NCI-H510A (cell line): ENCODE measurements at regions not wholly inside any gene's neighbourhood (a gene's known extent, or its start where the extent isn't known, plus 50 kb on each side); places are given as distances from the start of the nearest gene placed in this dataset.
"Not testable (repeated sequence)": the region's sequence is repeated elsewhere in the genome, so short reads cannot be mapped to it uniquely, and the experiment has no call there.

ENCODE experiments used
- DNase-seq: peaks from one replicate; lab custom pipeline; 2025; lab: John Stamatoyannopoulos, UW

- DNase-seq, result no peak
Observed at GRCh38 chrX:16067886-16068515, 55.4 kb upstream of the GRPR start.

- no peak for DNase-seq
Observed at GRCh38 chrX:16063921-16064320, 59.4 kb upstream of the GRPR start.

DNA sequence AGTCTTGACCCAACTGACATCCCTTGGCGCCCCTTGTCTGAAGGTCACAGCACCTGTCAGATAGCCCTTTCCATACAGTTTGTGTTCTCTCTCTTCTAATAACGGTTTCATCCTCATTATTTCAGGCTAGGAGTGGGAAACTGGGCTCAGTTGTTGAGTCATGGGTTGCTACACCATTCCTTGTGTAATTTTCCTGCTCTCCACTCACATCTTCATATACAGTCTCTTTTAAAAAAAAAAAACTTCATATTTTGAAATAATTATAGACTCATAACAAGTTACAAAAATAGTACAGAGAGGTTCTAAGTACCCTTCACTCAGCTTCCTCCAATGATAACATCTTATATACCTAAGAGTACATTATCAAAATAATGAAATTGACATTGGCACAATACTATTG is 60.2 kb upstream of the GRPR start:
- no peak for DNase-seq

GRCh38 chrX:16061296-16061695 is 62.1 kb upstream of the GRPR start:
- no peak for DNase-seq

- DNase-seq, result no peak
Observed at GRCh38 chrX:16060252-16060651, 63.1 kb upstream of the GRPR start.

- not testable (repeated sequence) for DNase-seq
Observed at GRCh38 chrX:16049126-16049525, 74.2 kb upstream of the GRPR start.

- no peak for DNase-seq
Observed at GRCh38 chrX:16042980-16043379, 80.4 kb upstream of the GRPR start.

GRCh38 chrX:16039834-16040233 is 83.5 kb upstream of the GRPR start:
- no peak for DNase-seq

- DNase-seq, result no peak
Observed at GRCh38 chrX:16039363-16039762, 84.0 kb upstream of the GRPR start.

DNA sequence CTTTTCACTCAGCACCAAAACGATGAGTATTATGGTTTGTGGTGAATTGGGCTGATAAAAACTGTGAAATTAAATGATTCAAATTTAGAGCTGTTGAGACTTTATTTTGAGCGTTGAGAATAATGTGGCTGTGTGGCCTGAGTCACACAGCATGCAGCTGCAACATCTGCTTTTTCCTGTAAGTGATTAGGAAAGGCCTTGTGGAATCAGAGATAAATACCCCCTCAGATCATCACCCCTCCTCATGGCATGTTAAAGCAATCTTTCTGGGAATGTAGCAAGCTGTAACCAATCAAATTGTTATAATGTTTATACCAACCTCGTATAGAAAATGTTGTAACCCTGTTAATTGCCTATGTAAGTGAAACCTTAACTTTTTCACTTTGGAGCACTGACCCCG is 90.0 kb upstream of the GRPR start:
- DNase-seq, result no peak

GRCh38 chrX:16028576-16028975 is 94.8 kb upstream of the GRPR start:
- DNase-seq, result no peak

- DNase-seq, result no peak
Observed at GRCh38 chrX:16023790-16024734, 99.3 kb upstream of the GRPR start.

- DNase-seq, result no peak
Observed at GRCh38 chrX:16022580-16023200, 100.7 kb upstream of the GRPR start.

GRCh38 chrX:16018291-16018690 is 105.1 kb upstream of the GRPR start:
- DNase-seq, result no peak

GRCh38 chrX:16014171-16014570 is 109.2 kb upstream of the GRPR start:
- no peak for DNase-seq

GRCh38 chrX:16012250-16012649 is 111.1 kb upstream of the GRPR start:
- no peak for DNase-seq

GRCh38 chrX:16005917-16006316 is 117.4 kb upstream of the GRPR start:
- no peak for DNase-seq

DNA sequence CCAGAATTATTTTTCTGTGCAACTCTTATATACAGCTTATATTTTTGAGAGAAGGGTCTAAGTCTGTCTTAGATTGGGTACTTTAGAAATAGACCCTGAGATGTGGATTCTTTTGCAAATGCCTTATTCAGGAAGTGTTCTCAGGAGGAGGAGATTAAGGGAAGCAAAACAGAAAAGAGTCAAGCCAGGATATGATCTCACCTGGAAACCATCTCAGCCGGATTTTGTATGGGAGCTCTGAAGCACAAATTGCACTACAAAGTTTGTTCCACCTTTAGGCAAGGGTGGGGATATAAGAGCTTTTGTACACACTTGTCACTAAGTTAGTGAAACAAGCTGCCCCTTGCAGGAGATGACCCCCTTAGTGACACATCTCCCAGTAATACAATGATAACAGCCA is 121.2 kb upstream of the GRPR start:
- no peak for DNase-seq

GRCh38 chrX:15998350-15998749 is 125.0 kb upstream of the GRPR start:
- no peak for DNase-seq

DNA sequence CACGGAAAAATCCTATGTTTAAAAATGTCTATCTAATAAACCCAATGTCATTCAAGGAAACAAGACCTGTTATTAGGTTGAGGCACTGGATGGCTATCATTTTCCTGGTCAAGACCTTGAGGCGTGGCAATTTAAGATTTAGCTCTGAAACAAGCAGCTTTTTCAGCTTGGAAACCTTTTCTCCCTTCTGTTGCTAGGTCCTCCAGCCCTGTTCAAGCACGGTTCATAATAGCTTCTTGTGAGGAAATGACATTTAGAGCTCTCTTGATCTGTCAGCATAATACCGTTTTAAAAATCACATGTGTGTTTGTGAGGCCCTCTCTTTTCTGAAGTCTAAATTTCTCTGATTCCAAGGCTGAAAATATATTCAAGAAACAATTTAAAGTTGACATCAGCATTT is 133.6 kb upstream of the GRPR start:
- no peak for DNase-seq

DNA sequence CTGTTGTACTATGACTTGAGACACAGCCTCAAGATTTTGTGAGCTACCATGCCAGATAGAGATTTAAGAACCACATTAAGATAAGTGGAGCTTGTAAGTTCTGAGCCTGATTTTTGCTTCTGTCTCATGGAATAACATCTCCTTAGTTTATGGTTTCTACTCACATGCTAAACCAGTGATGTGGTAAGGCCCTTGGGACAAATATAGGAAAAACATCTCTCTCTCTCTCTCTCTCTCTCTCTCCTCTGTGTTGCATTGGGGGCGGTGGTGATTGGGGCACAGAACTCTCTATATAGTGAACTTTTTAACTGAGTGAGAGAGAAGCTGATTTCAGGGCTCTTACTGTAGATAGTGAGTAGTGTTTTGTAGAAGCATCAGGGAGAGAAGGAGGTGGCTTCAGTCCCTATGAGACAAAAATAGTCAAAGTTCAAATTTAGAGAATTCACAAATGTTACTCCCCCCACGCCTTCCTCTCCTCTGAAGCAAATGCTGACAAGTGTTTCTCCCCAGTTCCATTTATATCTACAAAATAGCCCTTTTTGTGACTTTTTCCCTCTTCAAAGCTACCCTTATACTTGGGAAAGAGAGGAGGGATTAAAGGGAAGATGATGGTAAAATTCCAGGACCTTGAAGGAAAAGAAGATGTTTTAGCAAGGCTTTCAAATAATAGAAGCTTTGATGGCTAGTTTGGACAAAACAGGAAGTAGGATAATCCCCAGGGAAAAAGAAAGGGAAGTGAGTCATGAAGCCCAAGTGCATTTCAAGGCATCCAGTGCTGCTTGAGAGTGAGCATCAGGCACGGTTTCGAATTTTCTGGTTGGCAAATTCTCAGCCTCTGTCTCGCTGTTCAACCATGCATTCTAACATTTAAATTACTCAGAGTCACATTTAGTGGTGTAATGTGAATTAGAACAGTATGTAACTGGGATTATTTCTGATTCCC is 134.3 kb upstream of the AP1S2 start:
- DNase-seq, result no peak

- DNase-seq, result no peak
Observed at GRCh38 chrX:15985937-15986336, 131.3 kb upstream of the AP1S2 start.
